HCT116 (cell line): ENCODE measurements at regions not wholly inside any gene's neighbourhood (a gene's known extent, or its start where the extent isn't known, plus 50 kb on each side); places are given as distances from the start of the nearest gene placed in this dataset.

Experiments used
- ATAC-seq: fragments of 200-7000 bp; cut with Tn5 transposase; 2 replicates; pipeline ENCODE4 v1.9.1; 2020; ENCODE audit warnings: mild to moderate bottlenecking, moderate library complexity
- BruUV-seq: library from RNA; stranded (reverse); fragments of 400-500 nt; replicated peaks from 2 replicates; lab custom pipeline; 2021; lab: Mats Ljungman, UMichigan
- CTCF ChIA-PET: fragments of 300-600 bp; sonication (Branson Sonifier 250); formaldehyde crosslinking; loops from one replicate; lab custom pipeline; 2021; ENCODE audit warnings: antibody characterized with exemption; lab: Charles Lee
- POLR2A ChIA-PET: fragments of 300-600, 350-600 bp; sonication (Branson Sonifier 250); formaldehyde crosslinking; loops from one replicate; lab custom pipeline; 2021; ENCODE audit warnings: antibody characterized with exemption; lab: Charles Lee
- RAD21 ChIA-PET, 2 experiments: fragments of 300-600 bp; sonication (Branson Sonifier 250); formaldehyde crosslinking; loops; one replicate each; lab custom pipeline; 2023; ENCODE audit warnings: low total read pairs in 2 of 2; ENCODE audit not compliant: uncharacterized antibody in 2 of 2, unreplicated experiment in 2 of 2, low non-redundant PET in 1 of 2; lab: Charles Lee
- DNase-seq: peaks from one replicate; pipeline ENCODE4 v3.0.0-alpha.2; 2010; ENCODE audit warnings: low read depth, low spot score
- H2AFZ ChIP-seq: fragments of 200-600 bp; shearing (Covaris generic), sonication (generic); 2 replicates; pipeline ENCODE4 v1.6.1; 2017; ENCODE audit warnings: low read depth, mixed run types, mixed read lengths, antibody characterized with exemption, low read length; ENCODE audit not compliant: poor library complexity, severe bottlenecking
- H3K27ac ChIP-seq: 2 replicates; pipeline ENCODE4 v1.5.1; 2012; ENCODE audit warnings: low read depth, low read length
- H3K27me3 ChIP-seq: fragments of 200-600 bp; sonication (generic); 2 replicates; pipeline ENCODE4 v1.6.1; 2016; ENCODE audit warnings: mixed run types, low read length, mixed read lengths; ENCODE audit not compliant: insufficient read depth
- H3K36me3 ChIP-seq, 2 experiments: fragments of 200-500 bp in 1 of 2; fragments of 200-600 bp in 1 of 2; sonication (Bioruptor generic) in 1 of 2; sonication (generic) in 1 of 2; 2 replicates each; pipeline versions ENCODE4 v1.5.1 to v1.6.1; 2014 to 2016; ENCODE audit warnings: low read length in 2 of 2, inconsistent platforms in 1 of 2, mixed read lengths in 1 of 2, mixed run types in 1 of 2; ENCODE audit not compliant: insufficient read depth in 2 of 2, control insufficient read depth in 1 of 2
- H3K4me1 ChIP-seq, 2 experiments: fragments of 200-600 bp in 1 of 2; sonication (generic) in 1 of 2; 2 replicates each; pipeline versions ENCODE4 v1.5.1 to v1.6.1; 2012 to 2017; ENCODE audit warnings: low read length in 2 of 2, inconsistent platforms in 1 of 2, mild to moderate bottlenecking in 1 of 2, mixed read lengths in 1 of 2, mixed run types in 1 of 2, moderate library complexity in 1 of 2; ENCODE audit not compliant: insufficient read depth in 2 of 2, control insufficient read depth in 1 of 2
- H3K4me2 ChIP-seq: fragments of 200-600 bp; sonication (generic); 2 replicates; pipeline ENCODE4 v1.6.1; 2017; ENCODE audit warnings: mixed run types, low read length, mixed read lengths
- H3K4me3 ChIP-seq, 2 experiments: fragments of 200-600 bp in 1 of 2; sonication (generic) in 1 of 2; replicated peaks in 1 of 2; 2 replicates each; pipeline ENCODE4 v1.5.1; 2011 to 2016; ENCODE audit warnings: low read length in 2 of 2, control low read depth in 1 of 2, low read depth in 1 of 2, mild to moderate bottlenecking in 1 of 2, mixed read lengths in 1 of 2, mixed run types in 1 of 2
- H3K79me2 ChIP-seq: fragments of 200-600 bp; sonication (generic); 2 replicates; pipeline ENCODE4 v1.6.1; 2017; ENCODE audit warnings: mild to moderate bottlenecking, mixed run types, low read length, moderate library complexity, mixed read lengths; ENCODE audit not compliant: insufficient read depth
- H3K9ac ChIP-seq: fragments of 200-600 bp; sonication (generic); 2 replicates; pipeline ENCODE4 v1.6.1; 2016; ENCODE audit warnings: low read length, mixed read lengths
- H3K9me2 ChIP-seq: fragments of 200-600 bp; sonication (generic), shearing (Covaris generic); 2 replicates; pipeline ENCODE4 v1.6.1; 2017; ENCODE audit warnings: mixed run types, mild to moderate bottlenecking, moderate library complexity; ENCODE audit not compliant: insufficient read depth
- H3K9me3 ChIP-seq, 2 experiments: fragments of 200-500 bp in 1 of 2; fragments of 200-600 bp in 1 of 2; sonication (Bioruptor generic) in 1 of 2; sonication (generic) in 1 of 2; 2 replicates each; pipeline ENCODE4 v1.6.1; 2014 to 2017; ENCODE audit warnings: low read length in 2 of 2, mixed read lengths in 2 of 2, inconsistent platforms in 1 of 2, low read depth in 1 of 2, mild to moderate bottlenecking in 1 of 2, mixed run types in 1 of 2, moderate library complexity in 1 of 2; ENCODE audit not compliant: control insufficient read depth in 1 of 2, insufficient read depth in 1 of 2
- H4K20me1 ChIP-seq: fragments of 200-600 bp; sonication (generic), shearing (Covaris generic); 2 replicates; pipeline ENCODE4 v1.6.1; 2017; ENCODE audit warnings: mixed run types, mild to moderate bottlenecking, moderate library complexity; ENCODE audit not compliant: insufficient read depth
- ATF3 ChIP-seq: IDR thresholded peaks from 2 replicates; pipeline ENCODE4 v1.6.1; 2012
- CBX3 ChIP-seq: IDR thresholded peaks from 2 replicates; pipeline ENCODE4 v1.6.1; 2012; ENCODE audit warnings: low read depth
- FOSL1 ChIP-seq: IDR thresholded peaks from 2 replicates; pipeline ENCODE4 v1.6.1; 2012; ENCODE audit warnings: low read depth
- POLR2AphosphoS5 ChIP-seq: IDR thresholded peaks from 2 replicates; pipeline ENCODE4 v1.6.1; 2011; ENCODE audit warnings: mild to moderate bottlenecking, low read depth, low read length, moderate library complexity
- RAD21 ChIP-seq: IDR thresholded peaks from 2 replicates; pipeline ENCODE4 v1.6.1; 2012; ENCODE audit warnings: low read depth, mild to moderate bottlenecking
- REST ChIP-seq: IDR thresholded peaks from 2 replicates; pipeline ENCODE4 v1.6.1; 2012; ENCODE audit warnings: low read depth
- SIN3A ChIP-seq: IDR thresholded peaks from 2 replicates; pipeline ENCODE4 v1.6.1; 2012; ENCODE audit warnings: low read depth
- SP1 ChIP-seq: IDR thresholded peaks from 2 replicates; pipeline ENCODE4 v1.6.1; 2012; ENCODE audit warnings: low read depth
- SRF ChIP-seq: IDR thresholded peaks from 2 replicates; pipeline ENCODE4 v1.6.1; 2012; ENCODE audit warnings: low read depth
- intact Hi-C: fragments of 100-400 bp; cut with micrococcal nuclease; formaldehyde crosslinking; loops from 2 replicates; pipeline ENCODE4 v1.10.0; 2022
- TF ChIP-seq, protein P1 (sequence below): IDR thresholded peaks from 2 replicates; pipeline ENCODE4 v1.6.1; 2011; ENCODE audit warnings: mild to moderate bottlenecking, low read length, moderate library complexity; ENCODE audit not compliant: insufficient replicate concordance; ENCODE audit errors: extremely low read depth

DNA sequence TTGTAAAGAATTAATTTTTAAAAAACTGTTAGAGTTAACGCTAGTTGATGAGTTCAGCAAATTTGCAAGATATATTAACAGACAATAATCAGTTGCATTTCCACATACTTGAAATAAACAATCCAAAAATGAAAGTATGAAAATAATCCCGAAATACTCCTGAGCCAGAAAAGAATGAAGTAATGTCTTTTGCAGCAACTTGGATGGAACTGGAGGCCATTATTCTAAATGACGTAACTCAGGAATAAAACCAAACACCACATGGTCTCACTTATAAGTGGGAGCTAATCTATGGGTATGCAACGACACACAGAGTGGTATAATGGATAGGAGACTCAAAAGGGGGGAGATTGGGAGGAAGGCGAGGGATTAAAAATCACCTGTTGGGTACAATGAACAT lies 872.9 kb upstream of the GJE1 start:
- no TSS peak for BruUV-seq

DNA sequence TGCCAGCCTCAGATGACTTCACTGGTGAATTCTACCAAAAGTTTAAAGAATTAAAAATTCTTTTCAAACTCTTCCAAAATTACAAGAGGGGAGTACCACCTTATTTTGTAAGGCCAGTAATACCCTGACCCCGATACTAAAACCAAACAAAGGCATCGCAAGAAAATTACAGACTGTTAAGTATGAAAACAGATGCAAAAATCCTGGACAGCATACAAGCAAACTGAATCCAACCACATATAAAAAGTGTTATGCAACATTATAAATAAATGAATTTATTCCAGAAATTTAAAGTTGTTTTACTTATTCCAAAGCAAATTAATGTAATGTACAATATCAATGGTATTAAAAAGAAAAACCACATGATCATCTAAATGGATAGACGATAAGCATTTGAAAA lies 873.6 kb upstream of the GJE1 start:
- H3K4me3 ChIP-seq: no peak overlapping the region
- no peak overlapping the region for H3K9ac ChIP-seq
- TF ChIP-seq FOSL1 (no peak), ATF3 (no peak), SP1 (no peak), POLR2AphosphoS5 (no peak), SRF (no peak), SIN3A (no peak), REST (no peak), CBX3 (no peak)
- TF ChIP-seq, protein P1, sequence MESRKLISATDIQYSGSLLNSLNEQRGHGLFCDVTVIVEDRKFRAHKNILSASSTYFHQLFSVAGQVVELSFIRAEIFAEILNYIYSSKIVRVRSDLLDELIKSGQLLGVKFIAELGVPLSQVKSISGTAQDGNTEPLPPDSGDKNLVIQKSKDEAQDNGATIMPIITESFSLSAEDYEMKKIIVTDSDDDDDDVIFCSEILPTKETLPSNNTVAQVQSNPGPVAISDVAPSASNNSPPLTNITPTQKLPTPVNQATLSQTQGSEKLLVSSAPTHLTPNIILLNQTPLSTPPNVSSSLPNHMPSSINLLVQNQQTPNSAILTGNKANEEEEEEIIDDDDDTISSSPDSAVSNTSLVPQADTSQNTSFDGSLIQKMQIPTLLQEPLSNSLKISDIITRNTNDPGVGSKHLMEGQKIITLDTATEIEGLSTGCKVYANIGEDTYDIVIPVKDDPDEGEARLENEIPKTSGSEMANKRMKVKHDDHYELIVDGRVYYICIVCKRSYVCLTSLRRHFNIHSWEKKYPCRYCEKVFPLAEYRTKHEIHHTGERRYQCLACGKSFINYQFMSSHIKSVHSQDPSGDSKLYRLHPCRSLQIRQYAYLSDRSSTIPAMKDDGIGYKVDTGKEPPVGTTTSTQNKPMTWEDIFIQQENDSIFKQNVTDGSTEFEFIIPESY: no peak
- no peaks in the 10 kb centered on the region for H3K36me3 ChIP-seq
- H3K79me2 ChIP-seq: no peaks in the 10 kb centered on the region
- no peak overlapping the region for H3K27ac ChIP-seq
- DNase-seq: no peak
- ChIA-PET RAD21 (no interaction called here), CTCF (no interaction called here), POLR2A (no interaction called here)
- no peaks in the 10 kb centered on the region for H4K20me1 ChIP-seq
- no peak overlapping the region for H2AFZ ChIP-seq
- intact Hi-C loops: no loop called here
- H3K4me2 ChIP-seq: no peak overlapping the region
- H3K27me3 ChIP-seq: no peaks in the 10 kb centered on the region
- no TSS peak for BruUV-seq
- no peaks in the 10 kb centered on the region for H3K4me1 ChIP-seq
- ATAC-seq: no peak
- no peaks in the 10 kb centered on the region for H3K9me3 ChIP-seq
- no peaks in the 10 kb centered on the region for H3K9me2 ChIP-seq

More for the DNA sequence above, 872.9 kb upstream of the GJE1 start:
- Histone ChIP-seq H3K79me2 (no peaks in the 10 kb centered on the region), H3K9ac (no peak overlapping the region), H3K4me3 (no peak overlapping the region), H3K4me1 (no peaks in the 10 kb centered on the region), H3K36me3 (no peaks in the 10 kb centered on the region), H2AFZ (no peak overlapping the region), H3K4me2 (no peak overlapping the region), H3K9me3 (no peaks in the 10 kb centered on the region)
- POLR2A ChIA-PET: no interaction called here
- RAD21 ChIA-PET: no interaction called here
- no peak for TF ChIP-seq POLR2AphosphoS5
- TF ChIP-seq RAD21: no peak
- TF ChIP-seq, all 23 proteins: peak for 0
- intact Hi-C loops: no loop called here
- no peak for DNase-seq
- H4K20me1 ChIP-seq: no peaks in the 10 kb centered on the region
- H3K27me3 ChIP-seq: no peaks in the 10 kb centered on the region
- CTCF ChIA-PET: no interaction called here
- no peak for ATAC-seq
- no peak overlapping the region for H3K27ac ChIP-seq
- no peaks in the 10 kb centered on the region for H3K9me2 ChIP-seq
